Body of pancreas (tissue), 4 donors: ENCODE measurements at regions not wholly inside any gene's neighbourhood (a gene's known extent, or its start where the extent isn't known, plus 50 kb on each side); places are given as distances from the start of the nearest gene placed in this dataset.

Experiments
- ATAC-seq: fragments of 150-250 bp; one replicate; pipeline ENCODE4 v1.9.1; 2016
- DNase-seq, 4 donors: peaks; one replicate each; pipeline ENCODE4 v3.0.0-alpha.2; 2019
- H3K27ac ChIP-seq, 4 donors: fragments of 200-600 bp; sonication (generic); 1 replicate in 3 of 4; 2 replicates in 1 of 4; pipeline versions ENCODE4 v1.5.1 to v1.6.1; 2016 to 2019; ENCODE audit warnings: mild to moderate bottlenecking in 1 of 4, mixed read lengths in 1 of 4, moderate library complexity in 1 of 4
- H3K27me3 ChIP-seq, 2 donors: fragments of 200-600 bp; sonication (generic); one replicate each; pipeline ENCODE4 v1.6.0; 2016; ENCODE audit warnings: mild to moderate bottlenecking in 1 of 2
- H3K36me3 ChIP-seq, 2 donors: fragments of 200-600 bp; sonication (generic); replicated peaks in 1 of 2; 2 replicates each; pipeline ENCODE4 v1.5.1; 2016; ENCODE audit warnings: low read depth in 2 of 2; ENCODE audit not compliant: insufficient read depth in 1 of 2
- H3K4me1 ChIP-seq: fragments of 200-600 bp; sonication (generic); one replicate; pipeline ENCODE4 v1.6.0; 2016
- H3K4me3 ChIP-seq, 2 donors: fragments of 200-600 bp; sonication (generic); 1 replicate in 1 of 2; 2 replicates in 1 of 2; pipeline ENCODE4 v1.5.1; 2016 to 2019
- H3K9me3 ChIP-seq, 3 donors: fragments of 200-600 bp; sonication (generic); 1 replicate in 2 of 3; 2 replicates in 1 of 3; pipeline ENCODE4 v1.5.1; 2016
- POLR2A ChIP-seq, 3 donors: fragments of 450-650 bp; IDR thresholded peaks; one replicate each; pipeline ENCODE4 v1.6.1; 2016; ENCODE audit warnings: antibody characterized with exemption in 3 of 3, mild to moderate bottlenecking in 2 of 3
- WGBS, 2 donors: methylation state at CpG; one replicate each; pipeline ENCODE4 v1.1.5; 2017; 5-methylcytosine and 5-hydroxymethylcytosine counted together
- intact Hi-C: fragments of 100-400 bp; cut with DNase I; formaldehyde crosslinking; loops from one replicate; pipeline ENCODE4 v1.15.1; 2023
- TF ChIP-seq, protein P1 (sequence below), 7 experiments: fragments of 450-650 bp in 4 of 7; fragments of 200-600 bp in 3 of 7; sonication (generic) in 3 of 7; IDR thresholded peaks; one replicate each; pipeline ENCODE4 v1.5.1; 2016 to 2019; ENCODE audit warnings: antibody characterized with exemption in 7 of 7

DNA sequence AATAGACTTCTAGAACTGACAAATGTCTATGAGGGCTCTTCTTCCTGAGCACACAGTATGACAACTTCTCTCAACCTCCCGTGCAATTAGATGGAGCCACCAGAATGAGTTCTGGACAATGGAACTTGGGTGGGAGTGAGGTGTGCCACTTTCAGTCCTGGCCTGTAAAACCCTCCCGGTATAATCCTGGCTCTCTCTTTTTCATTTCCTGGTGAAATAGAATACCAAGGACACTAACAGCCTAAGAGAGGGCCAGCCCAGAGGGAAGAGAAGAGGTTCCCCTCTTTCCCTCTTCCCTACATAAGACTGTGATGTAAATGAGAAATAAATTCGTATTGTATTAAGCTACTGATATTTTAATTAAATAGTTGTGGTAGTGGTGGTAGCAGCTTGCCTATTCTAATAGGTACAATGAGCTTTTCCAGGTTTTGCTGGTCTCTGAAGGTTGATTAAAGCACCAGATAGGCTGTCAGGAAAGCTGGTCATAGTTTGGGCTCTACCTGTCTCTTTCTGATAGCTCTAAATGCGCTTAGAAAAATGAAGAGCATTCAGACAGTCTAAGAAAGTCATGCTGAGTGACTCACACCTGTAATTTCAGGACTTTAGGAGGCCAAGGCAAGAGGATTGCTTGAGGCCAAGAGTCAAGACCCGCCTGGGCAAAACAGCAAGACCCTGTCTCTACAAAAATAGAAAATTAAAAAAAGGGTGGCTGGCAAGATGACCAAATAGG lies 108.6 kb upstream of the ZNF644 start:
- no peaks in the 10 kb centered on the region for H3K36me3 ChIP-seq
- WGBS, 2 donors = 69 to 75% methylated on average over 5 of the region's 5 CpGs
- intact Hi-C loops = no loop called here
- no peak for TF ChIP-seq POLR2A (IDR thresholded peaks at IDR 0.05)
- TF ChIP-seq, protein P1, sequence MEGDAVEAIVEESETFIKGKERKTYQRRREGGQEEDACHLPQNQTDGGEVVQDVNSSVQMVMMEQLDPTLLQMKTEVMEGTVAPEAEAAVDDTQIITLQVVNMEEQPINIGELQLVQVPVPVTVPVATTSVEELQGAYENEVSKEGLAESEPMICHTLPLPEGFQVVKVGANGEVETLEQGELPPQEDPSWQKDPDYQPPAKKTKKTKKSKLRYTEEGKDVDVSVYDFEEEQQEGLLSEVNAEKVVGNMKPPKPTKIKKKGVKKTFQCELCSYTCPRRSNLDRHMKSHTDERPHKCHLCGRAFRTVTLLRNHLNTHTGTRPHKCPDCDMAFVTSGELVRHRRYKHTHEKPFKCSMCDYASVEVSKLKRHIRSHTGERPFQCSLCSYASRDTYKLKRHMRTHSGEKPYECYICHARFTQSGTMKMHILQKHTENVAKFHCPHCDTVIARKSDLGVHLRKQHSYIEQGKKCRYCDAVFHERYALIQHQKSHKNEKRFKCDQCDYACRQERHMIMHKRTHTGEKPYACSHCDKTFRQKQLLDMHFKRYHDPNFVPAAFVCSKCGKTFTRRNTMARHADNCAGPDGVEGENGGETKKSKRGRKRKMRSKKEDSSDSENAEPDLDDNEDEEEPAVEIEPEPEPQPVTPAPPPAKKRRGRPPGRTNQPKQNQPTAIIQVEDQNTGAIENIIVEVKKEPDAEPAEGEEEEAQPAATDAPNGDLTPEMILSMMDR (IDR thresholded peaks at IDR 0.05) = no peak
- ATAC-seq = no peak
- no peaks in the 10 kb centered on the region for H3K9me3 ChIP-seq
- H3K27me3 ChIP-seq = no peaks in the 10 kb centered on the region
- DNase-seq = no peak
- no peak overlapping the region for H3K4me3 ChIP-seq
- H3K4me1 ChIP-seq = no peaks in the 10 kb centered on the region
- H3K27ac ChIP-seq = no peak overlapping the region

DNA sequence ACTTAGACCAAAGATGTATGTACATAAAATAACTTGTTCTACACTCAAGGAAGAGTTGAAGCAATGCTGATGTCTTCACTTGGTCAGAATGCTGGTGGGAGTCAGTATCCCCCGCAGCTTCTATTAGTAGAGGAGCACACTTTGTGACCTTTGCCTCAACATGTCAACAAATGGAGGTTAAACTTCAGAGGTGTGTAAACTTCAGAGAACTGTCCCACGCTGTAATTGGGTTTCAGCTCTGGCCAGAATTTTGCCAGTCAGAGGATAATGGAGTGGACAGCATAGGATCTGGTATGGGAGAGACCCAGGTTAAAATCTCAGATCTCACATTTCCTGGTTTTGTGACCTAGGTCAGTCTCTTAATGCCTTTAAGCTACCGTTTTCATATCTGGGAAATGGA lies 107.6 kb upstream of the ZNF644 start:
- Histone ChIP-seq H3K27me3 (no peaks in the 10 kb centered on the region), H3K27ac (no peak overlapping the region), H3K9me3 (no peaks in the 10 kb centered on the region), H3K4me1 (no peaks in the 10 kb centered on the region), H3K36me3 (no peaks in the 10 kb centered on the region), H3K4me3 (no peak overlapping the region)
- no peak for DNase-seq
- intact Hi-C loops = no loop called here
- TF ChIP-seq, protein P1 (IDR thresholded peaks at IDR 0.05) = no peak
- TF ChIP-seq POLR2A (IDR thresholded peaks at IDR 0.05) = no peak
- ATAC-seq = no peak
- 47% methylated on average over 3 of the region's 3 CpGs for WGBS, 2 donors

DNA sequence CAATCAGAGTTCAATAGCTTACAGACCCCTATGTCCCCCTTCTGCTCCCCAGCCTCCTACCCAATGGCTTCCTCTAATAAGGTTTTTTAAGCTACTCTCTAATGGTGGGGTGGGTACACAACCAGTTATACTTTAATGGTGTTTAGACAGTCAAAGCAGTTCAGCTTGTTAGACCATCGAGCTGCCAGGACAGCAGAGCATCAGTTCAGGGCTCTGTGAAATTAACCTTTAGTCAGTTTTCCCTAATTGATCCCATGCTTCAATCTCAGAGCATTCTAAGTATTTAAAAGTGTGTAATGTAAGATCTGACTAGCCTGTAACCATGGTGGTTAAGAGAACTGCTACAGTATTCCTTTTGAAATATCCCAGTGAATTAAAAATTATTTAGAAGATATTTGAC lies 107.2 kb upstream of the ZNF644 start:
- intact Hi-C loops = no loop called here
- Histone ChIP-seq H3K36me3 (no peaks in the 10 kb centered on the region), H3K9me3 (no peaks in the 10 kb centered on the region), H3K4me3 (no peak overlapping the region), H3K27me3 (no peaks in the 10 kb centered on the region), H3K4me1 (no peaks in the 10 kb centered on the region), H3K27ac (no peak overlapping the region)
- WGBS, 2 donors = 30 to 33% methylated on average over 1 of the region's 1 CpG
- ATAC-seq = no peak
- no peak for DNase-seq
- no peak for TF ChIP-seq POLR2A (IDR thresholded peaks at IDR 0.05)
- TF ChIP-seq, protein P1 (IDR thresholded peaks at IDR 0.05) = no peak

- DNase-seq = peak in 1 of 4 donors; percentile 13
- Histone ChIP-seq H3K27ac (no peak overlapping the region), H3K9me3 (no peaks in the 10 kb centered on the region), H3K27me3 (no peaks in the 10 kb centered on the region), H3K4me1 (no peaks in the 10 kb centered on the region), H3K4me3 (no peak overlapping the region), H3K36me3 (no peaks in the 10 kb centered on the region)
- 50 to 62% methylated on average over 3 of the region's 3 CpGs for WGBS, 2 donors
- no peak for ATAC-seq
- no peak for TF ChIP-seq POLR2A (IDR thresholded peaks at IDR 0.05)
- TF ChIP-seq, protein P1 (IDR thresholded peaks at IDR 0.05) = no peak
- intact Hi-C loops = no loop called here
Measured at GRCh38 chr1:91124989-91125417, 103.2 kb upstream of the ZNF644 start.
